ENCODE measurements at regions not wholly inside any gene's neighbourhood (a gene's known extent, or its start where the extent isn't known, plus 50 kb on each side); places are given as distances from the start of the nearest gene placed in this dataset.

GRCh38 chr16:6195966-6196365 is 1098.4 kb upstream of the EEF2KMT start:
- DNase-seq (no peak), ATAC-seq (no peak)
- intact Hi-C loops (cut with DNase I), result no loop called here
- no peaks in the 10 kb centered on the region for H3K27me3 ChIP-seq
- H3K36me3 ChIP-seq, result no peaks in the 10 kb centered on the region
- no peaks in the 10 kb centered on the region for H3K4me1 ChIP-seq
- TF ChIP-seq POLR2A (IDR thresholded peaks at IDR 0.05), result no peak
- no peak for TF ChIP-seq CTCF (IDR thresholded peaks at IDR 0.05)
- no peak overlapping the region for H3K4me3 ChIP-seq
- 8 to 13% (median 11%) methylated on average over 2 of the region's 2 CpGs for WGBS, 4 donors
- H3K27ac ChIP-seq, result no peak overlapping the region
- H3K9me3 ChIP-seq, result peaks cover 0 to 5% (median 0%) of the 10 kb centered on the region in 12 donors

GRCh38 chr16:6193718-6194117 is 1096.1 kb upstream of the EEF2KMT start:
- no peak for ATAC-seq
- intact Hi-C loops (cut with DNase I), result no loop called here
- H3K4me3 ChIP-seq, result no peak overlapping the region
- H3K36me3 ChIP-seq, result no peaks in the 10 kb centered on the region
- H3K27ac ChIP-seq, result no peak overlapping the region
- no peak for DNase-seq
- WGBS, 4 donors, result 17 to 24% (median 22%) methylated on average over 3 of the region's 3 CpGs
- no peaks in the 10 kb centered on the region for H3K4me1 ChIP-seq
- H3K27me3 ChIP-seq, result no peaks in the 10 kb centered on the region
- peaks cover 0 to 5% (median 0%) of the 10 kb centered on the region in 12 donors for H3K9me3 ChIP-seq
- TF ChIP-seq CTCF (IDR thresholded peaks at IDR 0.05), result no peak
- TF ChIP-seq POLR2A (IDR thresholded peaks at IDR 0.05), result no peak

GRCh38 chr16:6192984-6193383 is 1095.4 kb upstream of the EEF2KMT start:
- DNase-seq (no peak), ATAC-seq (no peak)
- TF ChIP-seq POLR2A (IDR thresholded peaks at IDR 0.05), result no peak
- TF ChIP-seq CTCF (IDR thresholded peaks at IDR 0.05), result no peak
- Histone ChIP-seq H3K27me3 (no peaks in the 10 kb centered on the region), H3K9me3 (peaks cover 0 to 5% (median 0%) of the 10 kb centered on the region in 12 donors), H3K4me3 (no peak overlapping the region), H3K36me3 (no peaks in the 10 kb centered on the region), H3K4me1 (no peaks in the 10 kb centered on the region), H3K27ac (no peak overlapping the region)
- WGBS, 4 donors, result 56 to 65% (median 62%) methylated on average over 5 of the region's 5 CpGs
- intact Hi-C loops (cut with DNase I), result no loop called here

GRCh38 chr16:6192532-6192931 is 1094.9 kb upstream of the EEF2KMT start:
- intact Hi-C loops (cut with DNase I), result no loop called here
- Histone ChIP-seq H3K27me3 (no peaks in the 10 kb centered on the region), H3K4me1 (no peaks in the 10 kb centered on the region), H3K27ac (no peak overlapping the region), H3K4me3 (no peak overlapping the region), H3K36me3 (no peaks in the 10 kb centered on the region), H3K9me3 (peaks cover 0 to 5% (median 0%) of the 10 kb centered on the region in 12 donors)
- ATAC-seq, result no peak
- 69 to 75% (median 72%) methylated on average over 3 of the region's 3 CpGs for WGBS, 4 donors
- no peak for DNase-seq
- no peak for TF ChIP-seq CTCF (IDR thresholded peaks at IDR 0.05)

Measured in heart left ventricle (tissue), 16 donors.